GM19455 (cell line): ENCODE measurements at regions not wholly inside any gene's neighbourhood (a gene's known extent, or its start where the extent isn't known, plus 50 kb on each side); places are given as distances from the start of the nearest gene placed in this dataset.
"Not testable (repeated sequence)": the region's sequence is repeated elsewhere in the genome, so short reads cannot be mapped to it uniquely, and the experiment has no call there.

Experiments
- ATAC-seq: cut with Tn5 transposase; IDR thresholded peaks from one replicate; pipeline ENCODE4 v1.9.1; 2021; ENCODE audit not compliant: unreplicated experiment

DNA sequence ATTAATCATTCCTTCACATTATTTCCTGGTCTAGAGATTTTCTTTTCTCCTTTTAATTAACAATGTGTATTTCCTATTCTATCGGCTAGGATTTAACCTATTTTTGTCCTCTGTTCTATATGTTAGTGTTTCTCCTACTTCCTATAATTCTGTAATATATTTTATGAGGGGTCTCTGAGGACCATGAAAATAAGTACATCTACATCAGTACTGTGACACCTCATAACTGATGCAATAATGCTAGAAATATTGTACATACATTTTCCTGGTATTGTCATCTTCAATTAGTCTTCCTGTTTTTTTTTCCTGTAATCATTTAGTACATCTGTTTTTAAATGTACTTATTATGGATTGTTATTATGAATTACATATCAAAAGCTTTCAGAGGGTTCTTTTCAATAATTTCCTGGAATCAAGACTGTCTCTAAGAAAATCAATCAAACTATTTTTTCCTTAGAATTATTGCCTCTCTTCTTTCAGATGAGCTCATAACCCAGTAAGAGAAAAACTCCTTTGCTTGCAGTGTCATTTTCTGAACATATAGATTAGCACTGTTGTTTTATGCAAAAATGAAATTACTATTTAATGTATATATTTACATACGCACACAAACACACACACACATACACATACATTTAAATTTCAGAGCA, 1004.3 kb downstream of the SLITRK5 start:
- no peak for ATAC-seq

DNA sequence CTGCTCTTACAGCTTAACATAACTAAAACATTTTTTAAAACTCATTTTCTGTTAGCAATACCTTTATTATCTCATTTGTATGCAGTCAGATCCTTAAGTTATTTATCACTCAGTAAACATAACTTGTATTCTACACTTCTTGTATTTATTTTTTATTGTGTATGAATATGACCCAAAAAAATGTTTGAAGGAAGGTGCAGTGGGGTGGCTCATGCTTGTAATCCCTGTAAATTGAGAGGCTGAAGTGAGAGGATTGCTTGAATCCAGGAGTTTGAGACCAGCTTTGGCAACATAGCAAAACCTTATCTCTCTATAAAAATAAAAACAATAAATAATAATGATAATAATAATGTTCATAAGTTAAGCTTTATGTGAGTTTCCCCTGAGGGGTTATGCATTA, 1004.8 kb downstream of the SLITRK5 start:
- ATAC-seq: no peak

DNA sequence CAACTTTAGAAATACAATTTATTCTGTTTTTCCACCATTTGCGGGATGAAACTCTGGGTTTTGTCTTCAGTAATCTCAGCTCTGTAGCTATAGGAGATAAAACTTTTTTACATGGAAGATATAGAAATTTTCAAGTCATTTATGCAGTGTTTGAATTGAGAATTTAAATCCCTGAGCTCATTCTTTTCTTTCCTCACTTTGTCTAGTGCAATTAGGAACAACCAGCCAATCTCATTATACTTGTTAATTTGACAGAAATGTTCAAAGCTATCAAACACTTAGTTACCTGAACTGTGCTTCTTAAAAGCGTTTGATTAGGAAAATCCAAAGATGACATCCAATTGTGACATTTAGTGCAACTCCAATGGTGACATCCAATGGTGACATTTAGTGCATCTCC, 1014.3 kb downstream of the SLITRK5 start:
- ATAC-seq: no peak

DNA sequence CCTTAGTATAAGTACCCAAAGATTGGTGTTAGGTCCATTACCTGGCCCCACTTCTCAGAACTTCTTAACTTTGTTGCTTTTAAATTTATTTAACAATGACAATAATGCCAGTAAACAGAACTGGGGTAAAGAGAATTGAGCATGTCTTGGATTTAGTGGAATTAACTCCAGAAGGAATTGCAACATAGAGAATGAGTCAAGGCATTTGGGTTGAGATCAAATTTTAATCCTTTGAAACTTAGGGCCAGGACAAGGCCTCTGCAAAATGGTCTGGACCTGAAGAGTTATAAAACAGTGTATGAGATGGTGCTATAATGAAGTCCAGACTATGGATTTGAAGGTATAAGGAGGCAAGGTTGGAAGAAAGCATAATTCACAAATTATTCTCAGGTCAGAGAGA, 1030.4 kb downstream of the SLITRK5 start:
- no peak for ATAC-seq

DNA sequence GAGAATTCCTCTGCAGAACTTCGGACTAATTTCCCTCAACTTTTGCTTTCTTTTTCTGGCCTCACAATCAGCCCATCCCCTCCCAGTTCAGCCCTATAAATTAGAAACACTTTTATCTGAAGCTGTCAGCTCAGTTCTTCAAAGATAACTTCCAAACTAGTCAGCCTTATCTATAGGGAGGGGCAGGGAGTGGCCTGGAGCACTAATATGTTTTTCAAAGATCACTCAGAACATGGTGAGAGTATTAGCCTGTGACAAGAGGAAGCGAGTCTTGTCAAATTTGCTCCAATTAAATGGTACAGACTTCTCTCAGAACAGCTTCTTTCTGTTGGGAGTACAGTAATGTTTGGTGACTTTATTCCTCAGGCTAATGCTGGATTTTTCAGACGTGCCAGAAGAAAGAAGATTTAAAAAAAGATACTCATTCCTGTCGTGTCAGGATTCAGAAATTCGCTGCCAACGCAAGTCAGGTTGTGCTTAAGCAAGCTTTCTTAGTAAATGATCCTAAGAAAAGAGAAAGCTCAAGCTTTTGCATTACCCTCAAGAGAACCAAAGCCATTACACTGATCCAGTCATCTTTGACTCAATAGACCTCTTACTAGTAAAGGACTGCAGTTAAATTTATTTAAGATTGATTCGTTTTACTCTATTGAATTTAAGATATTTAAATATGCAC, 1033.6 kb downstream of the SLITRK5 start:
- no peak for ATAC-seq

DNA sequence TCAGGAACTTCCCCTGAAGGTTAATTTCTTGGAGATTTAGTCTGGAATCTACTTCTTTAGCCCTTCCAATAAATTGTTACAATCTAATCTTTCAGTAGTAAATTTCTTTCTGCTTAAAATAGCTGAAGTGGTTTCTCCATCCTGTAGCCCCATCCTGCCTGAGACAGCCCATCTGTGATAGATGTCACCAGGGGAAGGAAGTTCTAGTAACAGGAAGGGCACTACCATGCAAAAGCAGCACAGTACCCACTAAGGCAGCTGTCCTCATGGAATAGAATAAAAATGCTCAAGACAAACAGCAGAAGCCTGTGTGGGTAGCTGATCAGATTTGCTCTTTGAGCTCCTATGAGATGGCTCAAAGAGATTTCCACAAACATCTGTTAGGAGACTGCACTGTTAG, 1036.5 kb downstream of the SLITRK5 start:
- ATAC-seq: no peak

DNA sequence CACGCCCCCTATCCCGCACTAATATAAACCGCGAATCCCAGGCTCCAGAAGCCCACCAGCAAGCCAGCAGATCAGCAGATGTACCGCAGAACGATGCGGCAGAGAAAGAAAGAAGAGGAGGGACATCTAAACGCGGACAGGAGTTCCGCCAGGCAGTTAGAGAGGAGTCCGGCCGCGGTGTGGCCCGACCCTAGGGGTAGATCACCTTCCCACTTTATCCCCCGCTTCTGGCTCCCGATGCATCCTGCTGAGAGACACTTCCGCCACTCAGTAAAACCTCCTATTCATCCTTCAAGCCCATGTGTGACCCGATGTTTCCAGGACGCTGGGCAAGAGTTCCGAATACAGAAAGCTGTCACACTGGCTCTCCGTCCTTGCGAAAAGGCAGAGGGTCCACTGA, 1046.8 kb downstream of the SLITRK5 start:
- ATAC-seq: no peak

DNA sequence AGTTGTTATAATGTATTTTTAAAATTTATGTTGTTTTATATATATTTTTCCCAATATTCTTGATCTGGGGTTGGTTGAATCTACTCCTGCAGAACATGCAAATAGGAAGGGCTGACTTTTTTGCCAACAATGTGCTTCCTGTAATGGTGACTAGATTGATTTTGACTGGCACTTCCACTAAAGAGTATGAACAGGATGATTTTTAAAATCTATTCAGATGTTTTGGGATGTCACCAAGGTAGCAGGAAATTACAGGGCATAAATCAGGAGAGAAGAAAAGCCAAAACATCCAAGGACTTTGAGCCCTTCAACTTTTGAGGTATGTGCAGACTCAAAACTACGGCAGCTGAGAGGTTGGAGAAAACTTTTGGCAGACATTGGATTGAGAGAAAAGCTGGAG, 1047.6 kb downstream of the SLITRK5 start:
- ATAC-seq: no peak

DNA sequence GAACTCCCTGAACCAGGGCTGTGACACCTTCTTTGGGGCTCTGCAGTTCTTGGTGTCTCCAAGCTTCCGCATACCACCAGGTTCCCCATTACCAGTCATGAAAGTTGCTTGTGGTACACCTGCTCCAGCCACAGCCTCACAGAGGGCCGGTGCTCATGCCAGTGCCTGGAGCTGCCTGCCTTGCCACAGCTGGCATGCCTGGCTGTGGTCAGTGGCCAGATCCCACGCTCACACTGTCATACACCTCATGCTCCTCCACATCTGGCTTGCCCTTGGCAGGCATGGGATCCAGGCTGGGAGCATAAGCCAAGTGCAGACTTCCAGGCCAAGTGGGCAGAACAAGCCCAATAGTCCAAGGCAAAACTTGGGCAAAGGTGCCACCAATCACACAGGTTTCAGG, 1054.9 kb downstream of the SLITRK5 start:
- ATAC-seq: no peak

DNA sequence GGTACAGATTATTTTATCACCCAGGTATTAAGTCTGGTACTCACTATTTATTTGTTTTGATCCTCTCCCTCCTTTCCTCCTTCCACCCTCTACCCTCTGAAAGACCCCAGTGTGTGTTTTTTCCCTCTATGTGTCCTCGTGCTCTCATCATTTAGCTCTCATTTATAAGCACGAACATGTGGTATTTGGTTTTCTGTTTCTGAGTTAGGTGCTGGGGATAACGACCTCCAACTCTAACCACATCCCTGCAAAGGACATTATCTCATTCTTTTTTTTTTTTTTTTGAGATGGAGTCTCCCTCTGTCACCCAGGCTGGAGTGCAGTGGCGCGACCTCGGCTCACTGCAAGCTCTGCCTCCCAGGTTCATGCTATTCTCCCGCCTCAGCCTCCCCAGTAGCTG, 1056.1 kb downstream of the SLITRK5 start:
- ATAC-seq: not testable (repeated sequence)

DNA sequence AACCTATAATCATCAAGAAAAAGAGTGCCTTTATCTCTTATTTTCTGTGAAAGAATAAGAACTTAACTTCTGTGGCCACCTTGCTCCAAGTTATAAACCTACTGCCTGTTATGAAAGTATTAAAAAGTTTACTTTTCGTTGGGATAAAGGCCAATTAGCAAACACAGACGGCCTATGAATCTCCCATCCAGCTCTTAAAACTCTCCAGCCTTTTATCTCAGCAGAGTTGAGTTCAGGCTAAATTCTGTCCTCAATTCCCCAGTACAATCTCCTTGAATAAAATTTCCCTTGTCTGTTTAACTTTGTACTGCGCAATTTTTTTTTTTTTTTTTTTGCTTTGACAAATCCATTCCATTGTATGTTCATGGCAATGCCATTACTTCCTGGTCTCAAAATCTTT, 1058.4 kb downstream of the SLITRK5 start:
- ATAC-seq: no peak

DNA sequence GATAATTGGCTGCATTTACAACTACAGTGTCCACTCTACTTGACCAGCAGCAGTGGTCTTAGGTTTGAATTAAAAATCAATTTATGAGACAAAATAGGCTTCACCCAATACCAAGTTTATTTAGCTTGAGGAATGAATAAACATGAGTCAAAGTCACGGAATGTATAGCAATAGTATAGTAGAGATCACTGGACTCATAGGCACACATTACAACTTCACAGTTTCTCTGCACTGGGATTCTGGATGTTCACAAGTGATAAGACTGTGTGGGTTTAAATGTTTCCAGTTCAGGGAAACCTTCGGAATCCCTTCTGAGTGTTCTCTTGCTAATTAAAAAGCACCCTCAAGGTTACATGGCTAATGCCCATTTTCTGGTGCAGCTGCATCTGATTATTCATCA, 1064.9 kb downstream of the SLITRK5 start:
- no peak for ATAC-seq

DNA sequence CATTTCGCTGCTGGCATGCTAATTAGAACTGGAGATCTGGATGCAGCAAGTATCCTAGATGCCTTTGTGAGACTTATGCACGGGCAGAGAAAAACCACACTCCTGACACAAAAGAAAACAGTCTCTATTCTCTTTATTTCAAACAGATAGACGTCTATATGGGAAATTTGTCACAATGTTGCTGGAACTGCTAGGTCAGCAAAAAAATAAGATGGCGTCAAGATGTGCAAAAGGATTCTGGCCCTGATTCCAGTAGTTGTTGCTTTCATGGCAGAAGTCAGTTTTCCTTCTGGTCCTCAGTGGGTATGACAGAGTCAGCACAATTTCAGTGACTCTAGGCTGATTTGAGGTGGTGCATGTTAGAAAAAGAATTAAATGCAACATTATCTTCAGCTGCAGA, 1068.0 kb downstream of the SLITRK5 start:
- ATAC-seq: no peak

DNA sequence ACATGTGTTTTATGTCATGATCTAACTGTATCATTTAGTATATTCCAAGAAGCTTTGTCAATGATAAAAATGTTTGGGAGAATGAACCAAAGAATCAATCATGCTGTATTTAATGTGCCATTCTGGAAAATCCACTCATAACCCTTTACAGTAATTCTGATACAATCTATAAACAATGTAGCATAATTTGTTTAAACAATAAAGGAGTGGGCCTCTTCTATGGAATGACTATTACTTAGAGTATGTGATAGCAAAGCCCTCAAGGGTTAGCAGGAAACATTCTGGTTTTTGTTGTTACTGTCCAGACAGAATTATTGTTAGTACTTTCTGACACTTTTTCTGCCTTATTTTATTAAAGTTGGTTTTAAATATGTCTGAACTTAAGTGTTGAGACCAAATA, 1073.1 kb downstream of the SLITRK5 start:
- no peak for ATAC-seq

DNA sequence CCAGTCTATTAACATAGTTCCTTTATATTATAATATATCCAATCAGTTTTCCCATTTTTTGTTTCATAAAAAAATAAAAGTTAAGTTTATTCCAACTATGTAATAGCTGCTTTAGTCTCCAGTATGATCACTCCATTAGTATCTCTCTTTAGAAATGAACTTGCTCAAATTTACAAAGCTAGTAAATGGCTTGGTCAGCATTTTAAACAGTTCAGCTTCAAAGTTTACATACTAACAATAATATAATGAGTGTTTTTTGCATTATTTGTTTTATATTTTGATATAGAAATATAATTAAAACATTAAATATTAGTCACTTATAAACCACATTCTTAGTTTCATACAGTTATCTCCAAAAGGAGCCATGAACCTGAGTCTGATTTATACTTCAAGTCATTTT, 1073.8 kb downstream of the SLITRK5 start:
- no peak for ATAC-seq

DNA sequence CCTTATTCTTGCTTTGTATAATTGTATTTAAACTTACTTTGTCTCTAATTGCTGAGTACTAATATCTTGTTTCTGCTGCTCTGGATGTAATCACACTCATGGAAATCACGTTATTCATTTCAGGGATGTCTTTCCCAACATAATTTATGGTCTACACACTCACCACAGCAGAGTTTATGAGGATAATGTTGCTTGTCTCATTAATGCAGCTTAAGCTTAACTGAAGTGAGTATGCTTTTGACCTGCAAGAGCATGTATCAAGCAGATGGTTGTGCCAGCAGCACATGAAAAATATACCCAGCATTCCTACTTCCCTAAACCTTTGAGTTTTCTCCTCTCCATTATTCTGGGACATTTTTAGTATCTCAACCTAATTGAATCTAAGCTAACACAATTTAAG, 1080.9 kb downstream of the SLITRK5 start:
- no peak for ATAC-seq

DNA sequence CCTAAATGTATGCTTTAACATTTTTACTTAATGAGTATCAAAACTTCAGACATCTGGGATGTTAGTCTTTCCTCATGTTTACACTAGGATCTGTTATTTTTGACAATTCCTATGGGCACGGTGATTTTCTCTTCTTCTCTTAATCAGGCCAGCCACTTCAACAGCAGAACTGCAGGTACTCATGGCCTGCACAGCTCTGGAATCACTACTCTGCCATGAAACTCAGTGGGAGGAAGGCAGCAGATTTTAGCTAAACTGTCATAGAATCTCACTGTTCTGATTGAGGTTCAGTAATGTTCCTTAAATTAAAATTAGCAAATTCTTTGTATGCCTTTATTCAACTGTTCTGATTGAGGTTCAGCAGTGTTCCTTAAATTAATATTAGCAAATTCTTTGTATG, 1083.0 kb downstream of the SLITRK5 start:
- ATAC-seq: no peak

DNA sequence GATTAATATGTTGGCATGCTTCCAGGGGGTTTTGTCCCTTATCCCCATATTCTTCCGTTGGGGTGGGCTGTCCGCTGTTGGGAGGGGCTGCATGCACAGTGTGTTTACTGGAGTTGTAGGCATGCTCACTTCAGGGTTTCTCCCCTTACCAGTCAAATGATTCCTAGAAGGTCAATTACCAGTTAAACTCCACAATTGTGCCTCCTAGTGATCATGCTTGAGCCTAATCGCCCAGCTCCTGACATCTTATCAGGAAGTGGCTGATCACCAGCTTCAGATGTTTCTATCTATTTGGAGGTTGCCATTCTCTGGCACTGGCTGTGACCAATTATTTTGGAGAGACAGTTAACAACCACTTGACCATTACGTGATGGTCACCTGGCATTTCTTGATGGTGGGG, 1090.0 kb downstream of the SLITRK5 start:
- ATAC-seq: no peak

DNA sequence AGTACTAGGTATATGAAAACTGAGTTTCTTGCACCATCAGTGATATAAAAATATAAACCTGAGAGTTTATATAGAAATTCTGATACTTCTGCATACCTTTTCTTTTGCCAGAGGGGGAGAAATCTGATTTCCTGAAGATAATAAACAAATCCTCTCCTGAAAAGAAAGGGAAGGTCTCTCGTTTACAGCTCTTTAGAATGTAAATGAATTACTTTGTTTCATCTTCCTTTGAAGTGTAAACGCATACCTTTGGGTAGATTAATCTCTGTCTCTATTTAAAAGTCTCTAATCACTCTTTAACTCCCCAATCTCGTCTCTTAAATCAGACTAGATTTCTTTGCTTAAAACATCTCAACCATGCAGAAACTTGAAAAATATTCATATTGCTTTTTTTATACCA, 1092.9 kb downstream of the SLITRK5 start:
- no peak for ATAC-seq

DNA sequence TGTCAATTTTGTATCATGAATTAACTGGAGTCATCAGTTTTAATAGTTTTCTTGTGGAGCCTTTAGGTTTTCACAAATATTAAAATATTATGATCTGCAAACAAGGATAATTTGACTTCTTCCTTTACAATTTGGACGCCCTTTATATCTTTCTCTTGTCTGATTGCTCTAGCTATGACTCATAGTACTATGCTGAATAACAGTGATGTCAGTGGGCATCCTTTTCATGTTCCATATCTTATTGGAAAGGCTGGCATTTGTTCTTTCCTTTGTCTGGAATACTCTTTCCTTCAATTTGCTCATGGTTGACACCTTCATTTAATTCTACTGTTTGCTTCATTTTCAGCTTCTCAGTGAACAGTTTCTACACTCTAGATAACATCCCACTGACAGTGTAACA, 1129.3 kb downstream of the SLITRK5 start:
- ATAC-seq: no peak

DNA sequence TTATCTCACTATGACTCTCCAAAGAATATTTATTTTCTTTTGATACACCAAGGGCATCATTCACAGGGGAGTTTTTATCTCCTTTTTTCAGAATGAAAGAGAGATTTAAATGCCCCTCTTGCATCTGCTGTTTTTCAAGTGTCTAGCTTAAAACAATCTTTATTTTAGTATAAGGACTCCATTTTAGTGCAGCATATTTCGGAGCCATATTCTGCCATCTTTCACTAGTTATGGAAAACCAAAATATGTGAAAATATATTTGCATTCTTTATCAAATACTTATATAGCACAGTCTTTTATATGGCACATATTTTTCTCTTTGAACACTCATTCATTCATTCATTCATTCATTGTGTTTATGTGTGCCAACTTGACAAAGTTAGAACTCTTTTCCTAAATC, 1130.2 kb downstream of the SLITRK5 start:
- ATAC-seq: no peak

DNA sequence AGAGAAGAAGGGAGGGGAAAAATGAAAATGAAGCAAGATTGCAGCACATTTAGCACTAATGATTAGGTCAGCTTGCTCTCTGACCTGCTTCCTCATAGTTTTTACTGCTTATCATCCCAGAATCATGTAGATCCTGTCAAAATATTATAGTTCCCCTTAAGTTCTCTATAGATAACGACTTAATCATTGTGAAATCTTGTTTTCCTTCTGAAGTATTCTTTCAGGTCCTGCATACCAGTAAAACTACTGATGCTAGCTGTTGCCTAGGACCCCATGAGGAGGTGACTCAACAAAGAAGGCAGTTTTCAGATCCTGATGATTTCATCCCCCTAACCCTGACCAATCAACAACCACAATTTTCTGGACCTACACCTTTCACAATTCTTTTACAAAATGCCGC, 1131.7 kb downstream of the SLITRK5 start:
- ATAC-seq: no peak

DNA sequence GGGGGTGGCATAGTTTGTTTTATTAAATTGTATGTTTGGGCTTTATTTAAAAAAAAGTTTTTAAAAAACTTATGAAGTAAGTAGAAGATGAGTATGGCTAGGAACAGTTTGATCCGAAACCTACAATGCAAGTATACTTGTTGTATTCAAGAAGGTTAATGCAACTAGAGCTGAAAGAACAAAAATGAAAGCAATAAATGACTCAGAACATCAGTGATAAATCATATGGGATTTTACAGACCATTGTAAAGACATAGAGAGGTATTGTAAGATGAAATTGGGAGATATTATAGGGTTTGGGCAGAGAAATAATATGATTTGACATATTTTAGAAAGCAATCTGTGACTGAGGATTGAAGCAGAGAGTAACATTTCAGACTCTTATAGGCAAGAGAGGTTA, 1135.3 kb downstream of the SLITRK5 start:
- ATAC-seq: no peak
